Erythroblast (primary cell): ENCODE measurements at regions not wholly inside any gene's neighbourhood (a gene's known extent, or its start where the extent isn't known, plus 50 kb on each side); places are given as distances from the start of the nearest gene placed in this dataset.

Source experiments
- GATA1 ChIP-seq: IDR thresholded peaks from 2 replicates; pipeline ENCODE4 v1.6.1; 2011; ENCODE audit warnings: low read depth, mild to moderate bottlenecking, control low read depth, low read length, moderate library complexity
- POLR2A ChIP-seq: IDR thresholded peaks from 2 replicates; pipeline ENCODE4 v1.6.1; 2011; ENCODE audit warnings: mild to moderate bottlenecking, low read length

GRCh38 chr2:150027164-150027563, 439.6 kb upstream of the MMADHC start:
- no peak for TF ChIP-seq POLR2A
- TF ChIP-seq GATA1: no peak
